ENCODE measurements at regions not wholly inside any gene's neighbourhood (a gene's known extent, or its start where the extent isn't known, plus 50 kb on each side); places are given as distances from the start of the nearest gene placed in this dataset.

DNA sequence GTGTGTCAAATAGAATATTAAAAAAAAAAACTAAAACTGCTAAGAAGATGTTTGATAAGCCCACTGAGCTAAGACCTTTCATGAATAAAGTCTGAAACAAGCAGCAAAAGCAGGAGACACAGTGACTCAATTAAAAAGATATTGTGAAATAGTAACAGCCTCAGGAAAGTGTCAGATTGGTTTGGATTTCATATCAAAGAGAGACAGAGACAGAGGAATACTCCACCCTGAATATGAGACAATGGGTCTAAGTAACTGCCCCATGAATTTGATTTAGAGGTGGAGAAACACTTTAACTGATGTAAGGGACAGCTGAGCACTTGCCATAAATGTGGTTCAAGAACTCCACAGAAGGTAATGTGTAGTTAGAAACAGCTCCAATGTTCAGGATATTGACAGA, 277.9 kb upstream of the FOXG1 start:
- DNase-seq (ENCODE audit: low spot score, unreplicated experiment) = no peak
- H3K9me3 Mint-ChIP-seq (ENCODE audit: low read depth) = no peaks in the 10 kb centered on the region
- no peaks in the 10 kb centered on the region for H3K36me3 Mint-ChIP-seq (ENCODE audit: insufficient read depth)
- no peak overlapping the region for H3K4me3 Mint-ChIP-seq (ENCODE audit: low read depth)
- H3K27ac Mint-ChIP-seq = no peak overlapping the region
- no peaks in the 10 kb centered on the region for H3K27me3 Mint-ChIP-seq
- TF ChIP-seq, protein P1, sequence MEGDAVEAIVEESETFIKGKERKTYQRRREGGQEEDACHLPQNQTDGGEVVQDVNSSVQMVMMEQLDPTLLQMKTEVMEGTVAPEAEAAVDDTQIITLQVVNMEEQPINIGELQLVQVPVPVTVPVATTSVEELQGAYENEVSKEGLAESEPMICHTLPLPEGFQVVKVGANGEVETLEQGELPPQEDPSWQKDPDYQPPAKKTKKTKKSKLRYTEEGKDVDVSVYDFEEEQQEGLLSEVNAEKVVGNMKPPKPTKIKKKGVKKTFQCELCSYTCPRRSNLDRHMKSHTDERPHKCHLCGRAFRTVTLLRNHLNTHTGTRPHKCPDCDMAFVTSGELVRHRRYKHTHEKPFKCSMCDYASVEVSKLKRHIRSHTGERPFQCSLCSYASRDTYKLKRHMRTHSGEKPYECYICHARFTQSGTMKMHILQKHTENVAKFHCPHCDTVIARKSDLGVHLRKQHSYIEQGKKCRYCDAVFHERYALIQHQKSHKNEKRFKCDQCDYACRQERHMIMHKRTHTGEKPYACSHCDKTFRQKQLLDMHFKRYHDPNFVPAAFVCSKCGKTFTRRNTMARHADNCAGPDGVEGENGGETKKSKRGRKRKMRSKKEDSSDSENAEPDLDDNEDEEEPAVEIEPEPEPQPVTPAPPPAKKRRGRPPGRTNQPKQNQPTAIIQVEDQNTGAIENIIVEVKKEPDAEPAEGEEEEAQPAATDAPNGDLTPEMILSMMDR (IDR thresholded peaks at IDR 0.05; ENCODE audit: unreplicated experiment) = no peak
- peaks cover 18% of the 10 kb centered on the region for H3K4me1 Mint-ChIP-seq (ENCODE audit: low read depth)

DNA sequence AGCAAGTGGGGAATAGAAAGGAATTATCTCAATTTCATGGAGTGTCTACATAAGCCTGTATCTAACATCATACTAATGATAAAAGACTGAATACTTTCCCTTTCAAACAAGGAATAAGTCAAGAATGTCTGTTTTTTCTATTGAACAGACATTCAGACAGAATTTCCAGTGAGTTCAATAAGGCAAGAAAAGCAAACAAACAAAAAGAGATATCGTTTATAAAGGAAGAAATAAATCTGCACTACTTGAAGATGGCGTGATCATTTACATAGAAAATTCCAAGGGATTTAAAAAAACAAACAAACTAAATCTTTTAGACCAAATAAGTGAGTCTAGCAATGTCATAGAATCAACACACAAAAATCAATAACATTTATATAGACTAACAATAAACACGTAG, 273.1 kb upstream of the FOXG1 start:
- TF ChIP-seq, protein P1 (IDR thresholded peaks at IDR 0.05; ENCODE audit: unreplicated experiment) = no peak
- Mint-ChIP-seq H3K4me3 (ENCODE audit: low read depth) (no peak overlapping the region), H3K27ac (no peak overlapping the region), H3K4me1 (ENCODE audit: low read depth) (peaks cover 11% of the 10 kb centered on the region), H3K36me3 (ENCODE audit: insufficient read depth) (no peaks in the 10 kb centered on the region), H3K9me3 (ENCODE audit: low read depth) (no peaks in the 10 kb centered on the region), H3K27me3 (no peaks in the 10 kb centered on the region)
- DNase-seq (ENCODE audit: low spot score, unreplicated experiment) = no peak

DNA sequence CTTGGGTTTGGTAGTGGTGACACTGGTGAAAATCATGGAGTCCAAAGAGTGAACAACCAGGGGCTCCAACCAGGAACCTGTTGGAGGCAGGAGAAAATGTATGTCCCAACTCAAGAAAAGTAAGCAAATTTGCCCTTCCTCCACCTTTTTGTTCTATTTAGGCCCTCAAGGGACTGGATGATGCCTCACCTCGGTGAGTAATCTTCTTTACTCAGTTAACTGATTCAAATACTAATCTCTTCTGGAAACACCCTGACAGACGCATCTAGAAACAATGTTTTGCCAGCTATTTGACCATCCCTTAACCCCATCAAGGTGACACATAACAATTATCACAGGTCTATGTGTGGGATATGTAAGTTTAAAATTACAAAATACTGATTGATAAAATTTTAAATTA, 272.4 kb upstream of the FOXG1 start:
- Mint-ChIP-seq H3K4me1 (ENCODE audit: low read depth) (peaks cover 6% of the 10 kb centered on the region), H3K27me3 (no peaks in the 10 kb centered on the region), H3K4me3 (ENCODE audit: low read depth) (no peak overlapping the region), H3K27ac (no peak overlapping the region), H3K9me3 (ENCODE audit: low read depth) (no peaks in the 10 kb centered on the region), H3K36me3 (ENCODE audit: insufficient read depth) (no peaks in the 10 kb centered on the region)
- DNase-seq (ENCODE audit: low spot score, unreplicated experiment) = no peak
- TF ChIP-seq, protein P1 (IDR thresholded peaks at IDR 0.05; ENCODE audit: unreplicated experiment) = no peak

DNA sequence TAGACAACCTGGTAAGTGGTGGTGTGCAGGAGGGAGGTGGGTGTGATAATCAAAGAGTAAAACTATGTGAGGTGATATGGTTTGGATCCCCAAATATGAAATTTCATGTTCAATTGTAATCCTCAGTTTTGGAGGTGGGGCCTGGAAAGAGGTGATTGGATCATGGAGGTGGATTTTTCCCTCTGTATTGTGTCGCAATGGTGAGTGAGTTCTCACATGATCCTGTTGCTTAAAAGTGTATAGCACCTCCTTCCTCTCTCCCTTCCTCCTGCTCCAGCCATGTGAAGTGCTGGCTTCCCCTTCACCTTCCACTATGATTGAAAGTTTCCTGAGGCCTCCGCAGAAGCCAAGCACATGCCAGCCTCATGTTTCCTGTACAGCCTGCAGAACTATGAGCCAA, 270.2 kb upstream of the FOXG1 start:
- no peak for DNase-seq (ENCODE audit: low spot score, unreplicated experiment)
- Mint-ChIP-seq H3K4me3 (ENCODE audit: low read depth) (no peak overlapping the region), H3K27ac (no peak overlapping the region), H3K4me1 (ENCODE audit: low read depth) (no peaks in the 10 kb centered on the region), H3K36me3 (ENCODE audit: insufficient read depth) (no peaks in the 10 kb centered on the region), H3K27me3 (no peaks in the 10 kb centered on the region), H3K9me3 (ENCODE audit: low read depth) (no peaks in the 10 kb centered on the region)
- TF ChIP-seq, protein P1 (IDR thresholded peaks at IDR 0.05; ENCODE audit: unreplicated experiment) = no peak

DNA sequence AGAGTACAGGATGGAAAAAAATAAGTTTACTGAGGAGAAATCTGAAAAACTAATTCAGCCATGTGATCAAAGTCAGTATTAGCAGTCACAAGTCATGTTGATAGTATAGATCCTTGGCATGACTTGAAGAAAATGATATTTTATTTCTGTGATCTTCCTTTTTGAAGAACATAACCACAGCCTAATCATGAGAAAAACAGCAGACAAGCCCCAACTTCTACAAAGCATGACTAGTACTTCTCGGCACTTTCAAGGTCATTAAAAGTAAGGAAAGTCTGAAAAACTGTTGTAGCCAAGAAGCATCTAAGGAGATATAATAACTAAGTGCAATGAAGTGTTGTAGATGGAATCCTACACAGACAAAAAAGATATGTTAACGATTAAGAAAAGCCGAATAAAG, 264.1 kb upstream of the FOXG1 start:
- no peaks in the 10 kb centered on the region for H3K9me3 Mint-ChIP-seq (ENCODE audit: low read depth)
- no peak overlapping the region for H3K4me3 Mint-ChIP-seq (ENCODE audit: low read depth)
- H3K27me3 Mint-ChIP-seq = no peaks in the 10 kb centered on the region
- DNase-seq (ENCODE audit: low spot score, unreplicated experiment) = no peak
- TF ChIP-seq, protein P1 (IDR thresholded peaks at IDR 0.05; ENCODE audit: unreplicated experiment) = no peak
- no peaks in the 10 kb centered on the region for H3K4me1 Mint-ChIP-seq (ENCODE audit: low read depth)
- H3K27ac Mint-ChIP-seq = no peak overlapping the region
- no peaks in the 10 kb centered on the region for H3K36me3 Mint-ChIP-seq (ENCODE audit: insufficient read depth)

Measured in progenitor cell of endocrine pancreas (in vitro differentiated cells).